GM12801 (cell line): ENCODE measurements at regions not wholly inside any gene's neighbourhood (a gene's known extent, or its start where the extent isn't known, plus 50 kb on each side); places are given as distances from the start of the nearest gene placed in this dataset.

ENCODE experiments used
- CTCF ChIP-seq: IDR thresholded peaks from one replicate; pipeline ENCODE4 v1.5.1; 2011; ENCODE audit warnings: control low read depth; ENCODE audit not compliant: insufficient read length; ENCODE audit errors: extremely low read depth

GRCh38 chr1:55947446-55947845 lies 631.9 kb downstream of the PLPP3 start:
- no peak for TF ChIP-seq CTCF

GRCh38 chr1:55943721-55944435 lies 635.5 kb downstream of the PLPP3 start:
- no peak for TF ChIP-seq CTCF

GRCh38 chr1:55943012-55943411 lies 636.4 kb downstream of the PLPP3 start:
- TF ChIP-seq CTCF: no peak

GRCh38 chr1:55939866-55940265 lies 639.5 kb downstream of the PLPP3 start:
- no peak for TF ChIP-seq CTCF

- TF ChIP-seq CTCF: no peak
These were observed 640.5 kb downstream of the PLPP3 start for GRCh38 chr1:55938861-55939260.

GRCh38 chr1:55938376-55938850 lies 641.0 kb downstream of the PLPP3 start:
- no peak for TF ChIP-seq CTCF

- TF ChIP-seq CTCF: no peak
These were observed 641.5 kb downstream of the PLPP3 start for GRCh38 chr1:55937840-55938375.
